Neural cell (in vitro differentiated cells): ENCODE measurements at regions not wholly inside any gene's neighbourhood (a gene's known extent, or its start where the extent isn't known, plus 50 kb on each side); places are given as distances from the start of the nearest gene placed in this dataset.

Experiments used
- EP300 ChIP-seq: fragments of 450-650 bp; conservative IDR thresholded peaks from 2 replicates; pipeline ENCODE4 v1.6.1; 2014; ENCODE audit warnings: antibody characterized with exemption, mild to moderate bottlenecking, moderate library complexity; ENCODE audit not compliant: poor library complexity, severe bottlenecking
- EZH2 ChIP-seq: fragments of 200-600, 300-800 bp; shearing (Covaris generic), sonication (generic); IDR thresholded peaks from 2 replicates; pipeline ENCODE4 v1.6.1; 2014; ENCODE audit warnings: antibody characterized with exemption, low read length, borderline replicate concordance, mild to moderate bottlenecking; ENCODE audit not compliant: insufficient read depth, poor library complexity, severe bottlenecking
- MXI1 ChIP-seq: fragments of 450-650 bp; conservative IDR thresholded peaks from 2 replicates; pipeline ENCODE4 v1.6.1; 2014; ENCODE audit warnings: antibody characterized with exemption, mild to moderate bottlenecking; ENCODE audit not compliant: poor library complexity, severe bottlenecking
- POLR2AphosphoS5 ChIP-seq: IDR thresholded peaks from 2 replicates; pipeline ENCODE4 v1.6.1; 2012
- RAD21 ChIP-seq: fragments of 450-650 bp; conservative IDR thresholded peaks from 2 replicates; pipeline ENCODE4 v1.6.1; 2014; ENCODE audit warnings: antibody characterized with exemption, mild to moderate bottlenecking, moderate library complexity
- REST ChIP-seq: IDR thresholded peaks from 2 replicates; pipeline ENCODE4 v1.6.1; 2012; ENCODE audit warnings: borderline replicate concordance
- SMC3 ChIP-seq: fragments of 450-650 bp; conservative IDR thresholded peaks from 2 replicates; pipeline ENCODE4 v1.6.1; 2014; ENCODE audit warnings: antibody characterized with exemption, mild to moderate bottlenecking, moderate library complexity; ENCODE audit not compliant: poor library complexity
- TAF1 ChIP-seq: IDR thresholded peaks from 2 replicates; pipeline ENCODE4 v1.6.1; 2012; ENCODE audit warnings: low read depth
- TF ChIP-seq, protein P1 (sequence below): fragments of 450-650 bp; IDR thresholded peaks from 2 replicates; pipeline ENCODE4 v1.5.1; 2014; ENCODE audit warnings: antibody characterized with exemption, mild to moderate bottlenecking, moderate library complexity; ENCODE audit not compliant: poor library complexity, severe bottlenecking

DNA sequence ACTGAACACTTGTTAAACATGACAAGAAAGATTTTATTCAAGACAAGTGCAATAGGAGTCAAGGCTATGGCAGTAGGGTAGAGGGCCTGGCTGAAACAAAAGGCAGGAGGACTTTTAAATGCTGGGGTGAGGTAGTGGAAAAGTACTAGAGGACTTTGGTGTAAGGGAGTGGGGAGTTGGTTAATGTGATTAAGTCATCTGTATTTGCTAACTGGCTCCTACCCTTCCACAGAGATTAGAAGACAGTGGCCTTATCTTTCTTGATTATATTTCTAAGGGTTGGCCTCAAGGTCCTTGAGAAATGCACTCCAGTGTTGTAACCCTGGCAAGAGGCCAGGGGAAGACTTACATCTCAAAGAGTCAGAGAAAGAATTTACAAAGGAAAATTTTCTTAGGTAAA is 160.2 kb upstream of the FTMT start:
- TF ChIP-seq POLR2AphosphoS5 (no peak), EZH2 (no peak), REST (no peak), RAD21 (no peak), MXI1 (no peak), SMC3 (no peak), TAF1 (no peak), EP300 (no peak)
- TF ChIP-seq, protein P1, sequence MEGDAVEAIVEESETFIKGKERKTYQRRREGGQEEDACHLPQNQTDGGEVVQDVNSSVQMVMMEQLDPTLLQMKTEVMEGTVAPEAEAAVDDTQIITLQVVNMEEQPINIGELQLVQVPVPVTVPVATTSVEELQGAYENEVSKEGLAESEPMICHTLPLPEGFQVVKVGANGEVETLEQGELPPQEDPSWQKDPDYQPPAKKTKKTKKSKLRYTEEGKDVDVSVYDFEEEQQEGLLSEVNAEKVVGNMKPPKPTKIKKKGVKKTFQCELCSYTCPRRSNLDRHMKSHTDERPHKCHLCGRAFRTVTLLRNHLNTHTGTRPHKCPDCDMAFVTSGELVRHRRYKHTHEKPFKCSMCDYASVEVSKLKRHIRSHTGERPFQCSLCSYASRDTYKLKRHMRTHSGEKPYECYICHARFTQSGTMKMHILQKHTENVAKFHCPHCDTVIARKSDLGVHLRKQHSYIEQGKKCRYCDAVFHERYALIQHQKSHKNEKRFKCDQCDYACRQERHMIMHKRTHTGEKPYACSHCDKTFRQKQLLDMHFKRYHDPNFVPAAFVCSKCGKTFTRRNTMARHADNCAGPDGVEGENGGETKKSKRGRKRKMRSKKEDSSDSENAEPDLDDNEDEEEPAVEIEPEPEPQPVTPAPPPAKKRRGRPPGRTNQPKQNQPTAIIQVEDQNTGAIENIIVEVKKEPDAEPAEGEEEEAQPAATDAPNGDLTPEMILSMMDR, result no peak
